Activated effector memory CD4-positive, alpha-beta T cell treated with Interleukin-2 at 50 U/mL for 16 hours (primary cell): ENCODE measurements at regions not wholly inside any gene's neighbourhood (a gene's known extent, or its start where the extent isn't known, plus 50 kb on each side); places are given as distances from the start of the nearest gene placed in this dataset.
"Not testable (repeated sequence)": the region's sequence is repeated elsewhere in the genome, so short reads cannot be mapped to it uniquely, and the experiment has no call there.

Experiments used
- DNase-seq: peaks from one replicate; pipeline ENCODE4 v3.0.0-alpha.2; 2020

- no peak for DNase-seq
Measured at GRCh38 chr13:86584301-86584700, 785.1 kb upstream of the SLITRK6 start.

- no peak for DNase-seq
Measured at GRCh38 chr13:86585835-86586234, 786.6 kb upstream of the SLITRK6 start.

GRCh38 chr13:86591862-86592261 lies 792.6 kb upstream of the SLITRK6 start:
- DNase-seq: no peak

- no peak for DNase-seq
Measured at GRCh38 chr13:86601351-86601750, 802.1 kb upstream of the SLITRK6 start.

GRCh38 chr13:86606264-86606663 lies 807.0 kb upstream of the SLITRK6 start:
- no peak for DNase-seq

- no peak for DNase-seq
Measured at GRCh38 chr13:86608701-86609100, 809.5 kb upstream of the SLITRK6 start.

GRCh38 chr13:86633346-86633745 lies 834.1 kb upstream of the SLITRK6 start:
- DNase-seq: no peak

GRCh38 chr13:86651171-86651570 lies 852.0 kb upstream of the SLITRK6 start:
- DNase-seq: not testable (repeated sequence)

GRCh38 chr13:86653009-86653408 lies 853.8 kb upstream of the SLITRK6 start:
- no peak for DNase-seq

GRCh38 chr13:86655561-86655960 lies 856.3 kb upstream of the SLITRK6 start:
- DNase-seq: no peak

- no peak for DNase-seq
Measured at GRCh38 chr13:86660090-86660489, 860.9 kb upstream of the SLITRK6 start.

- no peak for DNase-seq
Measured at GRCh38 chr13:86665842-86666241, 866.6 kb upstream of the SLITRK6 start.

- no peak for DNase-seq
Measured at GRCh38 chr13:86673931-86674431, 874.8 kb upstream of the SLITRK6 start.

- no peak for DNase-seq
Measured at GRCh38 chr13:86681223-86681622, 882.0 kb upstream of the SLITRK6 start.

- DNase-seq: no peak
Measured at GRCh38 chr13:86684402-86684801, 885.2 kb upstream of the SLITRK6 start.

- no peak for DNase-seq
Measured at GRCh38 chr13:86689911-86690310, 890.7 kb upstream of the SLITRK6 start.

- DNase-seq: no peak
Measured at GRCh38 chr13:86692291-86692690, 893.1 kb upstream of the SLITRK6 start.

GRCh38 chr13:86710013-86710412 lies 910.8 kb upstream of the SLITRK6 start:
- DNase-seq: no peak

- DNase-seq: no peak
Measured at GRCh38 chr13:86710896-86711295, 911.7 kb upstream of the SLITRK6 start.

GRCh38 chr13:86714495-86714894 lies 915.3 kb upstream of the SLITRK6 start:
- no peak for DNase-seq

GRCh38 chr13:86725105-86725504 lies 925.9 kb upstream of the SLITRK6 start:
- DNase-seq: no peak

- DNase-seq: no peak
Measured at GRCh38 chr13:86729206-86729605, 930.0 kb upstream of the SLITRK6 start.

- DNase-seq: no peak
Measured at GRCh38 chr13:86731987-86732386, 932.8 kb upstream of the SLITRK6 start.

- no peak for DNase-seq
Measured at GRCh38 chr13:86737334-86737932, 933.7 kb upstream of the SLITRK5 start.

- no peak for DNase-seq
Measured at GRCh38 chr13:86741762-86742285, 929.3 kb upstream of the SLITRK5 start.
